ENCODE measurements at regions not wholly inside any gene's neighbourhood (a gene's known extent, or its start where the extent isn't known, plus 50 kb on each side); places are given as distances from the start of the nearest gene placed in this dataset.

DNA sequence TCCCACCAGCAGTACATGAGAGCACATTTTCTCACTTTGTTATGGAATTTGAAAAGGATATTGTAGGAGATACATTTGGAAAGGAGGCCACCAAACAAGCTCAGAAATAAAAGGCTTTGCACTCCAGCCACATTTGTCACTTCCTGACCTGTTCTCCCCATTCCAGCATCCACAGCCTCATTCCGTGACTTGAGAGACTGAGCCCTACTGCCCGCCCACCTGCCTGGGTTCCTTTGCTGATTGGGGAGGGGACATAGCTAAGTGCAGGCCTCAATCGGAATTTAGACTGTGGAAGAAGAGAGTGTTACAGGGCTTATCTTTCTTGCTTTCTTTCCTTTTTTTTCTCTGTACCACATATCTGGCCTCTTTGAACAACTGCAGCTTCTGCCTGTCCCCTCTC is 735.4 kb upstream of the TMEM132C start:
- TF ChIP-seq, protein P1, sequence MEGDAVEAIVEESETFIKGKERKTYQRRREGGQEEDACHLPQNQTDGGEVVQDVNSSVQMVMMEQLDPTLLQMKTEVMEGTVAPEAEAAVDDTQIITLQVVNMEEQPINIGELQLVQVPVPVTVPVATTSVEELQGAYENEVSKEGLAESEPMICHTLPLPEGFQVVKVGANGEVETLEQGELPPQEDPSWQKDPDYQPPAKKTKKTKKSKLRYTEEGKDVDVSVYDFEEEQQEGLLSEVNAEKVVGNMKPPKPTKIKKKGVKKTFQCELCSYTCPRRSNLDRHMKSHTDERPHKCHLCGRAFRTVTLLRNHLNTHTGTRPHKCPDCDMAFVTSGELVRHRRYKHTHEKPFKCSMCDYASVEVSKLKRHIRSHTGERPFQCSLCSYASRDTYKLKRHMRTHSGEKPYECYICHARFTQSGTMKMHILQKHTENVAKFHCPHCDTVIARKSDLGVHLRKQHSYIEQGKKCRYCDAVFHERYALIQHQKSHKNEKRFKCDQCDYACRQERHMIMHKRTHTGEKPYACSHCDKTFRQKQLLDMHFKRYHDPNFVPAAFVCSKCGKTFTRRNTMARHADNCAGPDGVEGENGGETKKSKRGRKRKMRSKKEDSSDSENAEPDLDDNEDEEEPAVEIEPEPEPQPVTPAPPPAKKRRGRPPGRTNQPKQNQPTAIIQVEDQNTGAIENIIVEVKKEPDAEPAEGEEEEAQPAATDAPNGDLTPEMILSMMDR (IDR thresholded peaks at IDR 0.05; ENCODE audit: low read depth, low read length) = no peak
- no peak for DNase-seq (ENCODE audit: low read depth in 2 of 2)
- no peak overlapping the region for H3K4me3 ChIP-seq (replicated peaks in 1 of 2; ENCODE audit: low read depth in 2 of 2, low read length in 2 of 2)

DNA sequence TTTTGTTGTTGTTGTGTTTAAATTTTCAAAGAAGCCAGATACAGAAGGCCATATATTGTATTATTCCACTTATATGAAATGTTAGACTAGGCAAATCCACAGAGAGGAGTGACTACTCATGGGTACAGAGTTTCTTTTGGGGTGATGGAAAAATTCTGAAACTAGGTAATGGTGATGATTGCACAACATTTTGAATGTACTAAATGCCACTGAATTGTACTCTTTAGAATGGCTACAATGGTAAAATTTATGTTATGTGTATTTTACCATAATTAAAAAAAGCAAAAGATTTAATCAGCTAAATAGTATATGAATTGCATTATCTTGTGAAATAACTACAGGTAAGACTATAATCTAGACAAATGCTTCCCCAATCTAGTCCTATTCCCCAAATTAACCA is 733.6 kb upstream of the TMEM132C start:
- TF ChIP-seq, protein P1 (IDR thresholded peaks at IDR 0.05; ENCODE audit: low read depth, low read length) = no peak
- no peak overlapping the region for H3K4me3 ChIP-seq (replicated peaks in 1 of 2; ENCODE audit: low read depth in 2 of 2, low read length in 2 of 2)
- no peak for DNase-seq (ENCODE audit: low read depth in 2 of 2)

DNA sequence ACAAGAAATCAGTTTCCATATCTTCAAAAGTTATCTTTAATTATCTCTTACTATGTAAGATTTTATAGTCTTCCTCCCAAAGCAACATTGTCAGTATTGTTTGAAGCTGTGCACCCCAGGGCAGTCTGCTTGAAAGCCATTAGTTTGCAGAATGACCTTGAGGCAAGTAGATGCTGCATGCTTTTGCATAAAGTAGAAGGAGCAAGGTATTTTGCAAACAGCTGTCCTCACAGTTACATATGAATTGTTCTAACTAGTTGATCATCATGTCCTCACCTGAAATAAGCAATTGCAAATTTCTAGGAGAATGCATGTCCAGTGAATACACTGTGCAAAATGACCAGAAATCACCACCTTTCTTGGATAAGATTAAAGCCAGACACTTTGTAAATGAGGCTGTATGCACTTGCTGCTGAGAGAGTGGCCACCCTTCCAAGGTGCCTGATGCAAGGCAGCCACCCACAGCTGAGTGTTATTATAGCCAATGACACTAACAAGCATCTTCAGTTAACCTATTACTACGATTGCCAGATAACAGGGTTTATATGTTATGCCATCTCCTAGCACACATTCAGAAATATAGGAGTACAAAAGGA is 730.0 kb upstream of the TMEM132C start:
- TF ChIP-seq, protein P1 (IDR thresholded peaks at IDR 0.05; ENCODE audit: low read depth, low read length) = no peak

DNA sequence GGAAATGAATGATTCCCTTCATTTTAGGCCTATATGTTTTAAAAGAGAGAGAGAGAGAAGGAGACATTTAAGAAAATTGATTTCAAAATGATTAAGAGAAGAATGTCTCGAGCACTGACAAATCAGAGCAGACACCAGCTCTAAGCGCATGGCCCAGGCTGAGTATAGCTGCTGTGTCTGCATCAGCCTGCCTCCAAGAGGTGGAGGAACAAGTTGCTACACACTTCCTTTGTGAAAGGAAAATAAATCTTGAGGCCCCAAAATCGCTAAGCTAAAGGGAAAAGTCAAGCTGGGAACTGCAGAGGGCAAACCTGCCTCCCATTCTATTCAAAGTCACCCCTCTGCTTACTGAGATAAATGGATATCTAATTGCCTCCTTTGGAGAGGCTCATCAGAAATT is 728.7 kb upstream of the TMEM132C start:
- no peak overlapping the region for H3K4me3 ChIP-seq (replicated peaks in 1 of 2; ENCODE audit: low read depth in 2 of 2, low read length in 2 of 2)
- DNase-seq (ENCODE audit: low read depth in 2 of 2) = no peak
- TF ChIP-seq, protein P1 (IDR thresholded peaks at IDR 0.05; ENCODE audit: low read depth, low read length) = no peak

More for the DNA sequence above, 730.0 kb upstream of the TMEM132C start:
- no peak for DNase-seq (ENCODE audit: low read depth in 2 of 2)
- no peak overlapping the region for H3K4me3 ChIP-seq (replicated peaks in 1 of 2; ENCODE audit: low read depth in 2 of 2, low read length in 2 of 2)

DNA sequence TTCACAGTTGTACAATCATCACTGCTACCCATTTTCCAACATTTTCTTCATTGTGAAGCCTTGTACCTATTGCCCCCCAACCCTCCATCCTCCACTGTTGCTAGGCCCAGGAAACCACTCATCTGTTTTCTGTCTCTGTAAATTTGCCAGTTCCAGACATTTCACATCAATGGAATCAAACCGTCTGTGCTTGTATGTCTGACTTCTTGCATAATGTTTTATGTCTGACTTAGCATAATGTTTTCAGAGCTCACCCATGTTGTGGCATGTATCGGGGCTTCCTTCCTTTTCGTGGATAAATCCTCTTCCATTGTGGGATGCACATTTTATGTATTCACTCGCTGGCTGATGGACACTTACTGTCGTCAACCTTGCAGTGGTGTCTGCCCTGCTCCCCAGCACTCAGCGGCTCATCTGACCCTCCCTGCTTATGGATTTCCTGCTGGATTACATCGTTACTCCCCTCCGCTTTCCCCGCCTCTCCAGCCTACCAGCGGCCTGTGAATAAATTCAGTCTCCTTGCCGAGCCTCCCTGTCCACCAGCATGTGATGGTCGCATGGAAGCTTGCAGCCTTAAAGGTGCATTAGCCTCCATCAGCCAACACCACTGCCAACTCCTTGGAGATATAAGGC is 727.6 kb upstream of the TMEM132C start:
- TF ChIP-seq, protein P1 (IDR thresholded peaks at IDR 0.05; ENCODE audit: low read depth, low read length) = no peak

DNA sequence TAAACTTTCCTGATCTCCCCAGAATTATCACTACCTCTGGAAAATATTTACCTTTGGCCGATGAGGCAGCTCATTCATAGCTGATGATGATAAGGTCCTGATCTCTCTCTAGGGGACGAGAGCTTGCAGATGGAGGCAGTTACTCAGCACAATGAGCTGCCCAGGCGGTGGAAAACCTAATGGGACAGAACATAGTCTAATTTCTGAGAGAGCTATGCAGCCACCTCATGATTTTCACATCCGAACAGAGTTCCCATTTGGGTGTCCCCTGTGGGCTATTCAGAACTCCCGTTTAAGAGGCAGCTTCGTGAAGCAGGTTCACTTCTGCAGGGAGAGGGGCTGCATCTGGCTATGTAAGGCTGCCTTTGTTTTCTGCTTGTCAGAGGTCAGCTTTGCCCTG is 724.6 kb upstream of the TMEM132C start:
- no peak overlapping the region for H3K4me3 ChIP-seq (replicated peaks in 1 of 2; ENCODE audit: low read depth in 2 of 2, low read length in 2 of 2)
- DNase-seq (ENCODE audit: low read depth in 2 of 2) = peak in 1 of 2 donors; percentile 19
- TF ChIP-seq, protein P1 (IDR thresholded peaks at IDR 0.05; ENCODE audit: low read depth, low read length) = no peak

More for the DNA sequence above, 727.6 kb upstream of the TMEM132C start:
- no peak for DNase-seq (ENCODE audit: low read depth in 2 of 2)
- H3K4me3 ChIP-seq (replicated peaks in 1 of 2; ENCODE audit: low read depth in 2 of 2, low read length in 2 of 2) = no peak overlapping the region

Measured in cardiac fibroblast (primary cell).